ENCODE measurements at regions not wholly inside any gene's neighbourhood (a gene's known extent, or its start where the extent isn't known, plus 50 kb on each side); places are given as distances from the start of the nearest gene placed in this dataset.
A peak's percentile ranks its signal among the peaks of the same experiment; 100 is the strongest.

DNA sequence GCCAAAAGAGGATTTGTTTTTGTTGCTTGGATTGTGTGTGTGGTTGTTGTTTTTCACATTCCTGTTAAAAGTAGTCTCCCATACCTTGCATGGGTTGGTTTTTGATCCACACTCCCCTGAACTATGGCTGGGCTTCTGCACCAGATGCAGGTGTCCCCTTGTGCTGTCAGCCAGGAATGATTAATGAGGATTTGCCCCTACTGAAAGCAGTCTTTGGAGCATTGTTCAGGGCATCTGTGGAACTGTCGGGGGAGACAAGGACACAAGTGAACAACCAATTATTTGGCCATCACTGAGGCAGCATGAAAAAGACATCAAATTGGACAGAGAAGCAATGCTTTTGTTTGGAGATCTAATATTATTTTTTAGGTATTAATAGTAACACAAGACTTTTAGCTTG, 373.2 kb upstream of the MMS22L start:
- no peaks in the 10 kb centered on the region for H3K4me1 ChIP-seq
- H3K9ac ChIP-seq: no peak overlapping the region
- no peaks in the 10 kb centered on the region for H3K27me3 ChIP-seq
- H3K36me3 ChIP-seq: no peaks in the 10 kb centered on the region
- no peaks in the 10 kb centered on the region for H3K9me3 ChIP-seq (replicated peaks in 1 of 11)
- H3K4me3 ChIP-seq: no peak overlapping the region
- TF ChIP-seq Cebpa-rat (IDR thresholded peaks at IDR 0.05): no peak
- H3K27ac ChIP-seq: no peak overlapping the region
- H3K4me2 ChIP-seq: no peak overlapping the region
- H4K20me1 ChIP-seq: no peaks in the 10 kb centered on the region

DNA sequence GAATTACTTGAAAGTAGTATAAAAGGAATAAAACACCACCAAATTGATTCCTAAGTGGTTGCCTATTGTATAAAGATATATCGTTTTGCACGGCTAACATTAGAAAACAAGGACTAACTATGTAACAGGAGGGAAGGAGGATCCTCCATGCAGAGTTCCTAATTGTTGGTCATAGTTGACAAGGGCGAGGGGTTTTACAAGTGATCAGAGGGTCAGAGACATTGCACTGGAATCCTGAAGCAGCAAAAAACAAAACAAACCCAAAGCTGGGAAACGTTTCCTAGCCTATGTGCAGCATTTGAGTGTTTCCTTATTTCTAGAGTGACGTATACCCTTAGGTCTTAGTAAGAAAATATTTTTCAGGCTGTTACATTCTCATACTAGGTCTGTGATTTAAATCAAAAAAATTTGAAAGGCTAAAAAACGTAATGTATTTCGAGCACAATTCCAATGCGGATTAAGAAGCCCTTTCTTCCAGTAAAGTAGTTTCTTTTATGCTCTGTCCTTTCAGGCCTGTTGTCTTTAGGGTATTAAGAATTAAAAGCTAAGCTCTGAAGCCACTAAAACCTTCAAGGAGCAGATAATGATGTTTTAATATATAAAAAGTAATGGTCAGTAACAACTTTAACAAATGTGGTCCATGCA, 373.8 kb upstream of the MMS22L start:
- no peaks in the 10 kb centered on the region for H3K36me3 ChIP-seq
- H3K4me1 ChIP-seq: no peaks in the 10 kb centered on the region
- no peaks in the 10 kb centered on the region for H3K9me3 ChIP-seq (replicated peaks in 1 of 11)
- H3K27me3 ChIP-seq: no peaks in the 10 kb centered on the region
- H3K27ac ChIP-seq: no peak overlapping the region
- no peak for TF ChIP-seq Cebpa-rat (IDR thresholded peaks at IDR 0.05)
- no peak overlapping the region for H3K4me2 ChIP-seq
- no peaks in the 10 kb centered on the region for H4K20me1 ChIP-seq
- H3K4me3 ChIP-seq: no peak overlapping the region
- no peak overlapping the region for H3K9ac ChIP-seq

DNA sequence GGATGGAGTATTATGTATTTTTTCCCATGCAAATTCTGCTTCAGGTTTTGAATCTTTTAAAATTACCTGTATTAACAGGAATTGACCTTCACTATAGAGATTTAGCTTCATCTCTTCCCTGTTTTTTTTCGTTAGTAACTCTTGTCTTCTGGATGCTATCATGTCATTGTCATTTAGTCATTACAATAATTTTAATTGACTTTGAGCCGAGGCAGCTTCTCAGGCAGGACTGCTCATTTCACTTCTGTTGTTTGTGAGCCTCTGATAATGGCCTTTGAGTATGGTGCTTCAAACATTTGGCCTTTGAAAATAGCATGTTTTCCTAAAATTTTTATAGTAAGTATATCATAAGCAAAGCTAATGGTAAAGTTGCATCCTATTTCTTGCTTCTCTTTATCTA, 375.1 kb upstream of the MMS22L start:
- Histone ChIP-seq H3K27ac (no peak overlapping the region), H3K27me3 (no peaks in the 10 kb centered on the region)
- no peak for TF ChIP-seq Cebpa-rat (IDR thresholded peaks at IDR 0.05)

DNA sequence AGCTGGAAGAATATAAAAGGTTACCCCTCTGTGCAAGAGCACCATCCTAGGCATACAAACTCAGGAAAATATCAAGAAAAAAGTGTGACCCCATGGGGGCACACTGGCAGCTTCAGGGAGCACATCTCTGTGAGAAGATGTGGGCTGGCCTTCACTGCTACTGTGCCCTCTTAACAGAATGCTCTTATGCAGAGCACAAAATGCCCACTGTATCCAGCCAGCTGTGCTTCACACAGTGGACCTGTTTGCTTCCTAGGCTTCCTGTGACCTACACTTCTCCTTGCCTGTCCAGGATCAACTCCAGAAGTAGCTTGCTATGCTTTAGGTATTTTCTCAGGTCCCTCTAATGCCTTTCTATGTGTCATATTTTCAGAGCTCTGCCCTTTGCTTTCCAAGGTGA, 380.2 kb upstream of the MMS22L start:
- TF ChIP-seq Cebpa-rat (IDR thresholded peaks at IDR 0.05): no peak
- Histone ChIP-seq H3K9me3 (replicated peaks in 1 of 11) (no peaks in the 10 kb centered on the region), H3K4me1 (peaks cover 0 to 8% (median 4%) of the 10 kb centered on the region in 10 experiments; a peak in 13 of 20 replicates), H3K36me3 (no peaks in the 10 kb centered on the region), H3K27me3 (no peaks in the 10 kb centered on the region), H3K4me3 (no peak overlapping the region), H3K27ac (no peak overlapping the region), H4K20me1 (no peaks in the 10 kb centered on the region), H3K4me2 (no peak overlapping the region), H3K9ac (no peak overlapping the region)

More for the DNA sequence above, 375.1 kb upstream of the MMS22L start:
- no peaks in the 10 kb centered on the region for H3K36me3 ChIP-seq
- H3K4me3 ChIP-seq: no peak overlapping the region
- H3K4me2 ChIP-seq: no peak overlapping the region
- no peaks in the 10 kb centered on the region for H3K9me3 ChIP-seq (replicated peaks in 1 of 11)
- H4K20me1 ChIP-seq: no peaks in the 10 kb centered on the region
- no peak overlapping the region for H3K9ac ChIP-seq
- H3K4me1 ChIP-seq: no peaks in the 10 kb centered on the region

DNA sequence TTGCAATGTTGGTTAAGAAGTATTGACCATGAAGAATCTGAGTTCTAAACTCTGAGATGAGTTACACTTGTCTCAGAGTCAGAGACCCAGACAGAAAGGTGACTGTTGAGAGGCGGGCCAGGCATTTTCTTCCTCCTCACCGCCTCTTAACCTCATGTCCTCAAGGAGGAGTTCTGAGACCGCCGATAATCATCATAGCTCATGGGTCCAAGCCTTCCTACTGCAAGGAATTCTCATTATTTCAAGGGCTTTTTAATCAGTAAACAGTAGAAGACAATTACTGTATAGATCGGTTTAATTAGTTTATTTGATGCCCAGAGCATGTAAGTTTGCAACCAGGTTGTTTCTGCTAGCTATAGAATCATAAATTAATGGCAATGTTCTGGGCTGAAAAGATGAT, 382.4 kb upstream of the MMS22L start:
- peaks cover 6 to 27% (median 18%) of the 10 kb centered on the region in 10 experiments; a peak in 19 of 20 replicates for H3K4me1 ChIP-seq
- H3K36me3 ChIP-seq: no peaks in the 10 kb centered on the region
- no peak overlapping the region for H3K4me3 ChIP-seq
- no peaks in the 10 kb centered on the region for H3K9me3 ChIP-seq (replicated peaks in 1 of 11)
- H3K9ac ChIP-seq: no peak overlapping the region
- no peak for TF ChIP-seq Cebpa-rat (IDR thresholded peaks at IDR 0.05)
- H3K4me2 ChIP-seq: no peak overlapping the region
- no peaks in the 10 kb centered on the region for H4K20me1 ChIP-seq
- H3K27me3 ChIP-seq: no peaks in the 10 kb centered on the region
- H3K27ac ChIP-seq: no peak overlapping the region

DNA sequence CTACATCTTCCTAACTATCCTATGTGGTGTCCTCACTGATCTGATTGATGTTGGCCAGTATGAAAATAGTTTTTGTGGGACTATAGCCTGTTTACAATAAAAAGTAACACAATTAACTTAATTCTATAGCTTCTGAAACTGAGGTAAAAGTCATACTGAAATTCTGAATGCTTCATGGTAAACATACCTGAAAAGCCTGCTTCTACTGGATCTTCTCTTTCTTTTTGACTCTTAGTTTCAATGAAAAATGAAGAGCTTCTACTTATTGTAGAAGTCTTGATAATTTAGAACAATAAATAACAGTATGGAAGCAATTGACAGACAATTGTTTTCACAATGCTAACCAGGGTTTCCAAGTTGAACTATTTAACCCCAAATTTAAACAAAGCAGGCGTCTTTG, 383.9 kb upstream of the MMS22L start:
- Histone ChIP-seq H3K36me3 (no peaks in the 10 kb centered on the region), H3K9ac (no peak overlapping the region), H3K4me3 (no peak overlapping the region), H3K4me2 (no peak overlapping the region), H3K27ac (no peak overlapping the region), H3K4me1 (peaks cover 6 to 28% (median 18%) of the 10 kb centered on the region in 10 experiments; a peak in 19 of 20 replicates), H3K27me3 (no peaks in the 10 kb centered on the region), H3K9me3 (replicated peaks in 1 of 11) (no peaks in the 10 kb centered on the region), H4K20me1 (no peaks in the 10 kb centered on the region)
- no peak for TF ChIP-seq Cebpa-rat (IDR thresholded peaks at IDR 0.05)

DNA sequence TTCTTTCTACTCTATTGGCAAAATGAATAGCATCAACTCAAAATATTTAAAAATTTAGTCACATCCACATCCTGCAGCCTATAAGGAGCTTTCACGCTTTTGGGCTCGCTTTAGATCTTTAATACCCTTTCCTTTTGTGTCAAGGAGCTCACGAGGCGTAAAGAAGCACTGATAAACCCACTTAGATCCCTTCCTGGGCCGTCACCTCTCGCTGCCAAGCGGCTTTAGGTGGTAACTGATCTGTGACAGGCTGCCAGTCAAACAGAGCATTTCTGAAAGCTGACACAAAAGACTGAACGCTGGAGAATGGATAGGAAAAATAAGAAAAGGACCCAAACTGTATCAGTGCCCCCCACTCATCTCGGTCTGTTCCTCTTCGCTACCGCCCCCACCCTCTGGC, 385.7 kb upstream of the MMS22L start:
- H3K27me3 ChIP-seq: no peaks in the 10 kb centered on the region
- H3K36me3 ChIP-seq: no peaks in the 10 kb centered on the region
- peak overlapping the region in 3 of 11 experiments; percentile 3 to 42 (median 20); a peak in 1 of 22 replicates for H3K27ac ChIP-seq
- no peaks in the 10 kb centered on the region for H4K20me1 ChIP-seq
- no peak for TF ChIP-seq Cebpa-rat (IDR thresholded peaks at IDR 0.05)
- peak overlapping the region in 10 of 11 experiments; percentile 15 to 59 (median 40); a peak in 12 of 22 replicates for H3K9ac ChIP-seq
- peak overlapping the region; percentile 27 to 57 (median 48); a peak in 16 of 20 replicates for H3K4me3 ChIP-seq
- H3K9me3 ChIP-seq (replicated peaks in 1 of 11): no peaks in the 10 kb centered on the region
- H3K4me2 ChIP-seq: peak overlapping the region; percentile 63 to 87 (median 77)
- peaks cover 6 to 28% (median 18%) of the 10 kb centered on the region in 10 experiments; a peak in 19 of 20 replicates for H3K4me1 ChIP-seq

DNA sequence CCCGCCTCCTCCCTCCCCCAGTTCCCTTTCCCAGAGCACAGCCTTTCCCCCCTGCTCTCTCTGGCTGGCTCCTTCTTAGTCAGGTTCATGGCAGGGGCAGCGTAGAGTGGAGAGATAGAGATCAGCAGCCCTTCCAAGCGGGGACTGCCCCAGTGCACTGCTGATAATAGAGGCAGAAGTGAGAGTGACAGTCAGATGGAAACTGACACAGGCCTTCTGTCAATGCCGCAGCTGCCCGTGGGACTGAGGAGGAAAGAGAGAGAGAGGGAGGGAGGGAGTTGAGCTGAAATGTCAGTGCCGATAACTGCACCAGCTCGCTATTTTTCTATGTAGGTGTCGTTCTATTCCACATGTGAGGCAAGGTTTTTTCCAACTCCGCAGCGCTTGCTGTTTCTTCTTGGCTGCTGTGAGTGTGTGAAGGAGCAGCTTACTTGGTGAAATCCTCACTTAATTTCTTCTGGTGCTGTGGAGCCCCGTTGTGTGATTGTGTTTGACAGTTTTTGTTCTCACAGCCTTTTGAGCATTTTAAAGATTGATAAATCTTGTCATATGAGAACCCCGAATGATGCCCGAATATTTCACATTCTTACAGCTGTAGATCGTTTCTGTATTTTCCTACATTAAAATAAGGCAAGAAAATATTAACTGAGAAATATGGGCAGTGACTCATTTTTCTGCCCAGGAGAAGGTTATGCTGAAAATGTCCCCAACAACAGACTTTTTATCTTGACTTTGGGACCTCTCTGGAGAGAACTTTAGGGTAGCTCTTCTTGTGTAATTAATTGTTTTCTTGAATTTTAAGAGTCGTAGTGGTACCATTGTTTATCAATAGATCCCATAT, 386.4 kb upstream of the MMS22L start:
- Histone ChIP-seq H3K4me1 (peaks cover 6 to 28% (median 18%) of the 10 kb centered on the region in 10 experiments; a peak in 19 of 20 replicates), H3K27me3 (no peaks in the 10 kb centered on the region), H3K9ac (peak overlapping the region in 6 of 11 experiments; percentile 20 to 51 (median 38); a peak in 6 of 22 replicates), H3K27ac (no peak overlapping the region), H3K4me2 (peak overlapping the region; percentile 63 to 87 (median 77)), H4K20me1 (no peaks in the 10 kb centered on the region), H3K4me3 (peak overlapping the region; percentile 27 to 57 (median 48); a peak in 17 of 20 replicates), H3K36me3 (no peaks in the 10 kb centered on the region), H3K9me3 (replicated peaks in 1 of 11) (no peaks in the 10 kb centered on the region)
- no peak for TF ChIP-seq Cebpa-rat (IDR thresholded peaks at IDR 0.05)

DNA sequence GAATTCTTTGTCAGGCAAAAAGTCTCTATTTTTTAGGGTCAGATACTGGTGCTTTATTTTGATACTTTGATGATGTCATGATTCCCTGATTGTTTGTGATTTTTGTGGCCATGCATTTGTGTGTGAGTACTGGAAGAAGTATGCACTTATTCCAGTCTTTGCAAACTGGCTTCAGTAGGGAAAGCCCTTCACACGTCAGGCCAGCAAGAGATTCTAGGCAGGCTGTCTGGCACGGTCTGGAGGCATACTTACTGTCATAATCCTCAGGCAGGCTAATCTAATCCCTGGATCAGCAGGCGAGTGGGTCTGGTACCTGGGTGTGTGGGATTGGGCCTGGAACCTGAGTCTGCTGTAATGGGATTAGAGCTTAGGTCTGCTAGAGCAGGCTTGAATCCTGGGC, 391.8 kb upstream of the MMS22L start:
- H4K20me1 ChIP-seq: no peaks in the 10 kb centered on the region
- H3K27me3 ChIP-seq: no peaks in the 10 kb centered on the region
- H3K4me3 ChIP-seq: no peak overlapping the region
- peaks cover 0 to 7% (median 3%) of the 10 kb centered on the region in 10 experiments; a peak in 15 of 20 replicates for H3K4me1 ChIP-seq
- H3K27ac ChIP-seq: no peak overlapping the region
- no peak for TF ChIP-seq Cebpa-rat (IDR thresholded peaks at IDR 0.05)
- H3K9me3 ChIP-seq (replicated peaks in 1 of 11): no peaks in the 10 kb centered on the region
- no peak overlapping the region for H3K9ac ChIP-seq
- no peak overlapping the region for H3K4me2 ChIP-seq
- H3K36me3 ChIP-seq: no peaks in the 10 kb centered on the region

Data from BLaER1 treated with 17β-estradiol and CSF1 and Interleukin-3, amounts not matched to agents 10 nM and 100 nM (cell line).